Endothelial cell of umbilical vein (primary cell): ENCODE measurements at regions not wholly inside any gene's neighbourhood (a gene's known extent, or its start where the extent isn't known, plus 50 kb on each side); places are given as distances from the start of the nearest gene placed in this dataset.

Experiments
- BruUV-seq: library from RNA; stranded (reverse); fragments of 400-500 nt; replicated peaks from 2 replicates; lab custom pipeline; 2021; lab: Mats Ljungman, UMichigan
- CTCF ChIA-PET: fragments of 300-600, 350-600 bp; sonication (Branson Sonifier 250); formaldehyde crosslinking; loops from one replicate; lab custom pipeline; 2021; ENCODE audit warnings: antibody characterized with exemption, inconsistent platforms; lab: Charles Lee
- POLR2A ChIA-PET: fragments of 300-600, 350-600 bp; sonication (Branson Sonifier 250); formaldehyde crosslinking; loops from one replicate; lab custom pipeline; 2021; ENCODE audit warnings: antibody characterized with exemption, inconsistent platforms; lab: Charles Lee
- DNase-seq: peaks from one replicate; pipeline ENCODE4 v3.0.0-alpha.2; 2011; ENCODE audit warnings: low read depth, low spot score
- FAIRE-seq: peaks from 2 replicates; lab custom pipeline; 2011; peaks lifted over from hg19 to GRCh38; lab: Jason Lieb, UNC
- H2AFZ ChIP-seq: 2 replicates; pipeline ENCODE4 v1.6.0; 2012; ENCODE audit warnings: low read depth, low read length, control low read depth, inconsistent platforms
- H3K27ac ChIP-seq: 2 replicates; pipeline ENCODE4 v1.5.1; 2011; ENCODE audit warnings: low read depth, mild to moderate bottlenecking, control low read depth, low read length, moderate library complexity; ENCODE audit not compliant: insufficient read depth
- H3K27me3 ChIP-seq, 2 experiments: 2 replicates each; pipeline versions ENCODE4 v1.6.0 to v1.6.1; 2011; ENCODE audit warnings: low read length in 2 of 2, mixed read lengths in 1 of 2; ENCODE audit not compliant: control insufficient read depth in 2 of 2, insufficient read depth in 2 of 2
- H3K36me3 ChIP-seq, 2 experiments: 2 replicates in 1 of 2; 3 replicates in 1 of 2; pipeline ENCODE4 v1.5.1; 2011; ENCODE audit warnings: low read length in 2 of 2, mild to moderate bottlenecking in 1 of 2, moderate library complexity in 1 of 2; ENCODE audit not compliant: control insufficient read depth in 2 of 2, insufficient read depth in 2 of 2; ENCODE audit errors: extremely low read depth in 1 of 2
- H3K4me1 ChIP-seq: 3 replicates; pipeline ENCODE4 v1.5.1; 2011; ENCODE audit warnings: mild to moderate bottlenecking, low read length; ENCODE audit not compliant: control insufficient read depth, insufficient read depth; ENCODE audit errors: extremely low read depth
- H3K4me2 ChIP-seq: 2 replicates; pipeline ENCODE4 v1.6.1; 2011; ENCODE audit warnings: low read length, control low read depth, mixed read lengths; ENCODE audit not compliant: insufficient read depth
- H3K4me3 ChIP-seq, 3 experiments: fragments of 200-600 bp in 1 of 3; sonication (generic), shearing (Covaris generic) in 1 of 3; replicated peaks in 1 of 3; 2 replicates each; pipeline ENCODE4 v1.5.1; 2011 to 2016; ENCODE audit warnings: control low read depth in 3 of 3, low read length in 3 of 3, mild to moderate bottlenecking in 2 of 3, inconsistent platforms in 1 of 3, low read depth in 1 of 3, moderate library complexity in 1 of 3; ENCODE audit not compliant: insufficient read depth in 1 of 3
- H3K79me2 ChIP-seq: 2 replicates; pipeline ENCODE4 v1.6.0; 2012; ENCODE audit warnings: low read length, inconsistent platforms; ENCODE audit not compliant: control insufficient read depth, insufficient read depth
- H3K9ac ChIP-seq: replicated peaks from 2 replicates; pipeline ENCODE3; 2011; ENCODE audit warnings: low read length, control low read depth; ENCODE audit not compliant: insufficient read depth; ENCODE audit errors: extremely low read depth
- H3K9me1 ChIP-seq: replicated peaks from 3 replicates; pipeline ENCODE4 v1.6.0; 2011; ENCODE audit warnings: mild to moderate bottlenecking, low read length; ENCODE audit not compliant: control insufficient read depth, insufficient read depth; ENCODE audit errors: extremely low read depth
- H3K9me3 ChIP-seq: replicated peaks from 2 replicates; pipeline ENCODE4 v1.5.1; 2012; ENCODE audit warnings: low read length, inconsistent platforms; ENCODE audit not compliant: control insufficient read depth, insufficient read depth
- H4K20me1 ChIP-seq: replicated peaks from 2 replicates; pipeline ENCODE3; 2011; ENCODE audit warnings: mild to moderate bottlenecking, low read length; ENCODE audit not compliant: control insufficient read depth, insufficient read depth; ENCODE audit errors: extremely low read depth
- EZH2 ChIP-seq: IDR thresholded peaks from 2 replicates; pipeline ENCODE4 v1.6.1; 2012; ENCODE audit warnings: borderline replicate concordance, low read depth, mild to moderate bottlenecking, moderate library complexity, low read length, inconsistent platforms; ENCODE audit not compliant: severe bottlenecking
- FOS ChIP-seq: IDR thresholded peaks from 2 replicates; pipeline ENCODE4 v1.6.1; 2011; ENCODE audit warnings: mild to moderate bottlenecking, low read length, moderate library complexity, borderline replicate concordance; ENCODE audit not compliant: insufficient read depth
- GATA2 ChIP-seq: IDR thresholded peaks from 2 replicates; pipeline ENCODE4 v1.7.0; 2011; ENCODE audit warnings: low read depth, mild to moderate bottlenecking, moderate library complexity, mixed read lengths, low read length; ENCODE audit not compliant: insufficient read length, insufficient read depth
- JUN ChIP-seq: IDR thresholded peaks from 2 replicates; pipeline ENCODE4 v1.6.1; 2011; ENCODE audit warnings: borderline replicate concordance, low read depth; ENCODE audit not compliant: insufficient read length, insufficient read depth
- MYC ChIP-seq: IDR thresholded peaks from one replicate; pipeline ENCODE4 v1.6.1; 2011; ENCODE audit warnings: mild to moderate bottlenecking, low read depth, low read length
- POLR2A ChIP-seq: IDR thresholded peaks from 2 replicates; pipeline ENCODE4 v1.6.1; 2012; ENCODE audit warnings: low read depth, mild to moderate bottlenecking, control low read depth, low read length
- POLR2AphosphoS5 ChIP-seq: IDR thresholded peaks from 2 replicates; pipeline ENCODE4 v1.6.1; 2012; ENCODE audit warnings: low read depth, mild to moderate bottlenecking, control low read depth, low read length, moderate library complexity; ENCODE audit not compliant: insufficient read depth
- dilution Hi-C: fragments of 300-500 bp; cut with MboI; formaldehyde crosslinking; loops from one replicate; pipeline ENCODE4 v1.15.0; 2019; ENCODE audit warnings: low sequenced_read_pairs; ENCODE audit not compliant: extremely low pct_ligation_motif_present
- intact Hi-C: fragments of 100-400 bp; cut with micrococcal nuclease; formaldehyde crosslinking; loops from one replicate; pipeline ENCODE4 v1.10.0; 2022
- TF ChIP-seq, protein P1 (sequence below), 2 donors: IDR thresholded peaks; 1 replicate in 1 of 2; 2 replicates in 1 of 2; pipeline ENCODE4 v1.5.1; 2011; ENCODE audit warnings: low read length in 2 of 2, mild to moderate bottlenecking in 2 of 2, moderate library complexity in 2 of 2, control low read depth in 1 of 2, inconsistent platforms in 1 of 2, low read depth in 1 of 2; ENCODE audit not compliant: insufficient read depth in 1 of 2; ENCODE audit errors: extremely low read depth in 1 of 2
- TF ChIP-seq, protein P2 (sequence below): IDR thresholded peaks from 2 replicates; pipeline ENCODE4 v1.6.1; 2011; ENCODE audit not compliant: insufficient read depth, insufficient read length

DNA sequence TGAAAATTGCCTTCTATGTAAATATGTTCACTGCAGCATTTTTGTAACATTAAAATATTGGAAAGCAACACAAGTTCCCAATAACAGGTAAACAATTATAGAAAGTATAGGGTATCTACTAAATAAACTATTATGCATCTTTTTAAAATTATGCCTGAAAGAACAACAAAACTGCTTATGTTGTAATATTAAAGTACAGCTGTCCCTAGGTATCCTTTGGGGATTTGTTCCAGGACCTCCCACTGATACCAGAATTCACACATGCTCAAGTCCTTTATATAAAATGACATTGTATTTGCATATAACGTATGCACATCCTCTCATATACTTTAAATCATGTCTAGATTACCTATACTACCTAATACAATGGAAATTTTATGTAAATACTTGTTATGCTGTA is 121.8 kb upstream of the TNFSF4 start:
- Histone ChIP-seq H3K9me3 (no peaks in the 10 kb centered on the region), H3K27ac (no peak overlapping the region), H3K27me3 (no peaks in the 10 kb centered on the region), H3K79me2 (no peaks in the 10 kb centered on the region), H2AFZ (no peak overlapping the region), H4K20me1 (no peaks in the 10 kb centered on the region), H3K4me3 (no peak overlapping the region), H3K36me3 (no peaks in the 10 kb centered on the region), H3K9ac (no peak overlapping the region), H3K4me1 (peaks cover 15% of the 10 kb centered on the region), H3K9me1 (no peaks in the 10 kb centered on the region), H3K4me2 (no peak overlapping the region)
- TF ChIP-seq MYC: no peak
- no peak for TF ChIP-seq FOS
- no peak for TF ChIP-seq EZH2
- TF ChIP-seq, protein P1, sequence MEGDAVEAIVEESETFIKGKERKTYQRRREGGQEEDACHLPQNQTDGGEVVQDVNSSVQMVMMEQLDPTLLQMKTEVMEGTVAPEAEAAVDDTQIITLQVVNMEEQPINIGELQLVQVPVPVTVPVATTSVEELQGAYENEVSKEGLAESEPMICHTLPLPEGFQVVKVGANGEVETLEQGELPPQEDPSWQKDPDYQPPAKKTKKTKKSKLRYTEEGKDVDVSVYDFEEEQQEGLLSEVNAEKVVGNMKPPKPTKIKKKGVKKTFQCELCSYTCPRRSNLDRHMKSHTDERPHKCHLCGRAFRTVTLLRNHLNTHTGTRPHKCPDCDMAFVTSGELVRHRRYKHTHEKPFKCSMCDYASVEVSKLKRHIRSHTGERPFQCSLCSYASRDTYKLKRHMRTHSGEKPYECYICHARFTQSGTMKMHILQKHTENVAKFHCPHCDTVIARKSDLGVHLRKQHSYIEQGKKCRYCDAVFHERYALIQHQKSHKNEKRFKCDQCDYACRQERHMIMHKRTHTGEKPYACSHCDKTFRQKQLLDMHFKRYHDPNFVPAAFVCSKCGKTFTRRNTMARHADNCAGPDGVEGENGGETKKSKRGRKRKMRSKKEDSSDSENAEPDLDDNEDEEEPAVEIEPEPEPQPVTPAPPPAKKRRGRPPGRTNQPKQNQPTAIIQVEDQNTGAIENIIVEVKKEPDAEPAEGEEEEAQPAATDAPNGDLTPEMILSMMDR (IDR thresholded peaks at IDR 0.05; ENCODE audit: extremely low read depth in 1 of 2, insufficient read depth in 1 of 2, low read depth in 1 of 2, low read length in 2 of 2): no peak
- TF ChIP-seq, protein P2, sequence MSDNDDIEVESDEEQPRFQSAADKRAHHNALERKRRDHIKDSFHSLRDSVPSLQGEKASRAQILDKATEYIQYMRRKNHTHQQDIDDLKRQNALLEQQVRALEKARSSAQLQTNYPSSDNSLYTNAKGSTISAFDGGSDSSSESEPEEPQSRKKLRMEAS: no peak
- no peak for TF ChIP-seq JUN
- TF ChIP-seq GATA2: no peak
- TF ChIP-seq POLR2AphosphoS5: no peak
- TF ChIP-seq POLR2A: no peak
- DNase-seq: no peak
- dilution Hi-C loops (no loop called here), intact Hi-C loops (no loop called here)
- ChIA-PET CTCF (no interaction called here), POLR2A (no interaction called here)
- no peak for FAIRE-seq
- BruUV-seq: no TSS peak
